ENCODE measurements at regions not wholly inside any gene's neighbourhood (a gene's known extent, or its start where the extent isn't known, plus 50 kb on each side); places are given as distances from the start of the nearest gene placed in this dataset.

- no peak for DNase-seq
- ChIA-PET POLR2A (no interaction called here), CTCF (no interaction called here)
- no peaks in the 10 kb centered on the region for H3K4me1 Mint-ChIP-seq (ENCODE audit: low read depth)
- no peak for ATAC-seq
- H3K27me3 Mint-ChIP-seq (ENCODE audit: low read depth) = no peaks in the 10 kb centered on the region
- H3K27ac Mint-ChIP-seq = no peak overlapping the region
- no peak overlapping the region for H3K4me3 Mint-ChIP-seq
- no peaks in the 10 kb centered on the region for H3K36me3 Mint-ChIP-seq (ENCODE audit: low read depth)
- H3K9me3 Mint-ChIP-seq (ENCODE audit: insufficient read depth) = peaks cover 7% of the 10 kb centered on the region
Measured at GRCh38 chr6:93822434-93823265, 403.3 kb upstream of the EPHA7 start.

- ATAC-seq = no peak
- H3K4me1 Mint-ChIP-seq (ENCODE audit: low read depth) = no peaks in the 10 kb centered on the region
- CTCF ChIA-PET = no interaction called here
- peaks cover 7% of the 10 kb centered on the region for H3K9me3 Mint-ChIP-seq (ENCODE audit: insufficient read depth)
- H3K36me3 Mint-ChIP-seq (ENCODE audit: low read depth) = no peaks in the 10 kb centered on the region
- H3K27me3 Mint-ChIP-seq (ENCODE audit: low read depth) = no peaks in the 10 kb centered on the region
- POLR2A ChIA-PET = no interaction called here
- H3K27ac Mint-ChIP-seq = no peak overlapping the region
- DNase-seq = no peak
- H3K4me3 Mint-ChIP-seq = no peak overlapping the region
Measured at GRCh38 chr6:93821953-93822352, 402.6 kb upstream of the EPHA7 start.

GRCh38 chr6:93820465-93821082 lies 401.2 kb upstream of the EPHA7 start:
- DNase-seq = no peak
- no peaks in the 10 kb centered on the region for H3K4me1 Mint-ChIP-seq (ENCODE audit: low read depth)
- H3K4me3 Mint-ChIP-seq = no peak overlapping the region
- H3K36me3 Mint-ChIP-seq (ENCODE audit: low read depth) = no peaks in the 10 kb centered on the region
- no peak for ATAC-seq
- ChIA-PET CTCF (no interaction called here), POLR2A (no interaction called here)
- H3K9me3 Mint-ChIP-seq (ENCODE audit: insufficient read depth) = peaks cover 3% of the 10 kb centered on the region
- no peaks in the 10 kb centered on the region for H3K27me3 Mint-ChIP-seq (ENCODE audit: low read depth)
- H3K27ac Mint-ChIP-seq = no peak overlapping the region

- ChIA-PET CTCF (no interaction called here), POLR2A (no interaction called here)
- Mint-ChIP-seq H3K27me3 (ENCODE audit: low read depth) (no peaks in the 10 kb centered on the region), H3K9me3 (ENCODE audit: insufficient read depth) (peaks cover 3% of the 10 kb centered on the region), H3K27ac (no peak overlapping the region), H3K4me3 (no peak overlapping the region), H3K36me3 (ENCODE audit: low read depth) (no peaks in the 10 kb centered on the region), H3K4me1 (ENCODE audit: low read depth) (no peaks in the 10 kb centered on the region)
- ATAC-seq (no peak), DNase-seq (no peak)
Measured at GRCh38 chr6:93819189-93819588, 399.8 kb upstream of the EPHA7 start.

GRCh38 chr6:93817937-93818336 lies 398.6 kb upstream of the EPHA7 start:
- Mint-ChIP-seq H3K27me3 (ENCODE audit: low read depth) (no peaks in the 10 kb centered on the region), H3K4me1 (ENCODE audit: low read depth) (no peaks in the 10 kb centered on the region), H3K36me3 (ENCODE audit: low read depth) (no peaks in the 10 kb centered on the region), H3K9me3 (ENCODE audit: insufficient read depth) (no peaks in the 10 kb centered on the region), H3K27ac (no peak overlapping the region), H3K4me3 (no peak overlapping the region)
- POLR2A ChIA-PET = no interaction called here
- ATAC-seq (no peak), DNase-seq (no peak)
- CTCF ChIA-PET = no interaction called here

- ATAC-seq (no peak), DNase-seq (no peak)
- H3K4me1 Mint-ChIP-seq (ENCODE audit: low read depth) = no peaks in the 10 kb centered on the region
- ChIA-PET CTCF (no interaction called here), POLR2A (no interaction called here)
- H3K27ac Mint-ChIP-seq = no peak overlapping the region
- no peaks in the 10 kb centered on the region for H3K27me3 Mint-ChIP-seq (ENCODE audit: low read depth)
- no peak overlapping the region for H3K4me3 Mint-ChIP-seq
- peaks cover 6% of the 10 kb centered on the region for H3K9me3 Mint-ChIP-seq (ENCODE audit: insufficient read depth)
- no peaks in the 10 kb centered on the region for H3K36me3 Mint-ChIP-seq (ENCODE audit: low read depth)
Measured at GRCh38 chr6:93806409-93807270, 387.3 kb upstream of the EPHA7 start.

- no peaks in the 10 kb centered on the region for H3K4me1 Mint-ChIP-seq (ENCODE audit: low read depth)
- ChIA-PET CTCF (no interaction called here), POLR2A (no interaction called here)
- no peaks in the 10 kb centered on the region for H3K27me3 Mint-ChIP-seq (ENCODE audit: low read depth)
- no peak overlapping the region for H3K4me3 Mint-ChIP-seq
- H3K27ac Mint-ChIP-seq = no peak overlapping the region
- no peak for ATAC-seq
- DNase-seq = no peak
- no peaks in the 10 kb centered on the region for H3K36me3 Mint-ChIP-seq (ENCODE audit: low read depth)
- H3K9me3 Mint-ChIP-seq (ENCODE audit: insufficient read depth) = no peaks in the 10 kb centered on the region
Measured at GRCh38 chr6:93801101-93801847, 381.9 kb upstream of the EPHA7 start.

GRCh38 chr6:93799226-93799625 lies 379.9 kb upstream of the EPHA7 start:
- POLR2A ChIA-PET = no interaction called here
- no peaks in the 10 kb centered on the region for H3K4me1 Mint-ChIP-seq (ENCODE audit: low read depth)
- no peaks in the 10 kb centered on the region for H3K9me3 Mint-ChIP-seq (ENCODE audit: insufficient read depth)
- no peak for ATAC-seq
- no peak overlapping the region for H3K4me3 Mint-ChIP-seq
- H3K27ac Mint-ChIP-seq = no peak overlapping the region
- H3K27me3 Mint-ChIP-seq (ENCODE audit: low read depth) = no peaks in the 10 kb centered on the region
- DNase-seq = no peak
- CTCF ChIA-PET = no interaction called here
- no peaks in the 10 kb centered on the region for H3K36me3 Mint-ChIP-seq (ENCODE audit: low read depth)

GRCh38 chr6:93794166-93794565 lies 374.8 kb upstream of the EPHA7 start:
- Mint-ChIP-seq H3K27me3 (ENCODE audit: low read depth) (no peaks in the 10 kb centered on the region), H3K4me1 (ENCODE audit: low read depth) (no peaks in the 10 kb centered on the region), H3K9me3 (ENCODE audit: insufficient read depth) (peaks cover 6% of the 10 kb centered on the region), H3K4me3 (no peak overlapping the region), H3K27ac (no peak overlapping the region), H3K36me3 (ENCODE audit: low read depth) (no peaks in the 10 kb centered on the region)
- DNase-seq = no peak
- no peak for ATAC-seq
- ChIA-PET POLR2A (no interaction called here), CTCF (no interaction called here)

GRCh38 chr6:93792746-93793145 lies 373.4 kb upstream of the EPHA7 start:
- H3K4me1 Mint-ChIP-seq (ENCODE audit: low read depth) = no peaks in the 10 kb centered on the region
- H3K27ac Mint-ChIP-seq = no peak overlapping the region
- POLR2A ChIA-PET = no interaction called here
- H3K9me3 Mint-ChIP-seq (ENCODE audit: insufficient read depth) = peaks cover 6% of the 10 kb centered on the region
- DNase-seq (no peak), ATAC-seq (no peak)
- no peak overlapping the region for H3K4me3 Mint-ChIP-seq
- no peaks in the 10 kb centered on the region for H3K27me3 Mint-ChIP-seq (ENCODE audit: low read depth)
- CTCF ChIA-PET = no interaction called here
- no peaks in the 10 kb centered on the region for H3K36me3 Mint-ChIP-seq (ENCODE audit: low read depth)

- no peaks in the 10 kb centered on the region for H3K27me3 Mint-ChIP-seq (ENCODE audit: low read depth)
- no peak for ATAC-seq
- peaks cover 6% of the 10 kb centered on the region for H3K9me3 Mint-ChIP-seq (ENCODE audit: insufficient read depth)
- no peak overlapping the region for H3K4me3 Mint-ChIP-seq
- POLR2A ChIA-PET = no interaction called here
- CTCF ChIA-PET = no interaction called here
- no peak for DNase-seq
- no peaks in the 10 kb centered on the region for H3K36me3 Mint-ChIP-seq (ENCODE audit: low read depth)
- H3K27ac Mint-ChIP-seq = no peak overlapping the region
- H3K4me1 Mint-ChIP-seq (ENCODE audit: low read depth) = no peaks in the 10 kb centered on the region
Measured at GRCh38 chr6:93790981-93791380, 371.6 kb upstream of the EPHA7 start.

GRCh38 chr6:93789532-93789931 lies 370.2 kb upstream of the EPHA7 start:
- no peaks in the 10 kb centered on the region for H3K36me3 Mint-ChIP-seq (ENCODE audit: low read depth)
- no peaks in the 10 kb centered on the region for H3K27me3 Mint-ChIP-seq (ENCODE audit: low read depth)
- peaks cover 6% of the 10 kb centered on the region for H3K9me3 Mint-ChIP-seq (ENCODE audit: insufficient read depth)
- H3K4me3 Mint-ChIP-seq = no peak overlapping the region
- CTCF ChIA-PET = no interaction called here
- POLR2A ChIA-PET = no interaction called here
- ATAC-seq = no peak
- no peak for DNase-seq
- H3K27ac Mint-ChIP-seq = no peak overlapping the region
- H3K4me1 Mint-ChIP-seq (ENCODE audit: low read depth) = no peaks in the 10 kb centered on the region
